ENCODE measurements at regions not wholly inside any gene's neighbourhood (a gene's known extent, or its start where the extent isn't known, plus 50 kb on each side); places are given as distances from the start of the nearest gene placed in this dataset.

DNA sequence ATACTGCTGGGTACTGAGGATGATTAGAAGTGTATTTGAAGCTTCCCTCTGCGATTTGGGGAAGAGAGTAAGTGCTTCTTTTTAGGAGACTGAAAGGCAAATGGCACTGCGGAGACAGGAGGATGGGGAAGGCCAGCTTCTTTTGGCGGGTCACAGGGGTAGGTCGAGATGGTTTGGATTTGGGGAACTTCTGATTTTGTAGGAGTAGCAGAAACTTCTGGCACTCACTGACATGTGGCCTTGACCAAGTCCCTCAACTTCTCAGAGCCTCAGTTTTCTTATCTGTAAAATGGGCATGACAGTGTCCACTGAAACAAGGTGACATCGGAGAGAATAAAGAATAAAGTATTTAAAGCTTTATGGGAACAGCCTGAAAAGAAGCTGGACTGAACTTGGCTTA lies 59.8 kb upstream of the WDR11 start:
- Mint-ChIP-seq H3K36me3 (ENCODE audit: insufficient read depth in 1 of 3, low read depth in 3 of 3) (no peaks in the 10 kb centered on the region), H3K4me3 (no peak overlapping the region), H3K9me3 (no peaks in the 10 kb centered on the region), H3K27ac (no peak overlapping the region), H3K4me1 (peaks cover 20 to 25% of the 10 kb centered on the region in 2 experiments), H3K27me3 (ENCODE audit: low read depth) (no peaks in the 10 kb centered on the region; the same call in 1 of the 2 replicates)
- no peak overlapping the region for H4K91ac ChIP-seq (ENCODE audit: insufficient read length, low read depth, low read length)
- H3K9me3 ChIP-seq (ENCODE audit: control insufficient read depth, low read depth, low read length): no peaks in the 10 kb centered on the region
- WGBS (ENCODE audit: extremely low coverage, insufficient read length, low lambda C conversion rate): no CpG with 5 or more reads among the region's 5 CpGs
- no peak overlapping the region for H2AFZ ChIP-seq (ENCODE audit: low read length)
- DNase-seq: no peak
- no peak overlapping the region for H3K9ac ChIP-seq (ENCODE audit: extremely low read depth, insufficient read length, low read length)
- no peak overlapping the region for H3K23ac ChIP-seq (ENCODE audit: insufficient read length, low read depth, low read length)
- H2BK15ac ChIP-seq (ENCODE audit: low read depth, low read length): no peak overlapping the region
- no peaks in the 10 kb centered on the region for H3K79me1 ChIP-seq (ENCODE audit: insufficient read depth, low read depth, low read length, poor library complexity, severe bottlenecking)
- H3K27me3 ChIP-seq (ENCODE audit: insufficient read depth, low read length): no peaks in the 10 kb centered on the region
- no peaks in the 10 kb centered on the region for H3K79me2 ChIP-seq (ENCODE audit: insufficient read depth, low read length)
- H2AK5ac ChIP-seq (ENCODE audit: insufficient read length, low read length): no peak overlapping the region
- no peak overlapping the region for H4K8ac ChIP-seq (replicated peaks; ENCODE audit: insufficient read length, low read depth, low read length)
- H2BK12ac ChIP-seq (ENCODE audit: insufficient read length, low read depth, low read length): no peak overlapping the region
- no peak overlapping the region for H3K4ac ChIP-seq (ENCODE audit: low read depth, low read length)
- H3K14ac ChIP-seq (ENCODE audit: insufficient read depth, low read length): no peak overlapping the region
- H3K23me2 ChIP-seq (ENCODE audit: insufficient read length, low read depth, low read length, poor library complexity, severe bottlenecking): no peaks in the 10 kb centered on the region
- no peak overlapping the region for H3K18ac ChIP-seq (ENCODE audit: insufficient read length, low read depth, low read length)
- no peak overlapping the region for H3K27ac ChIP-seq (ENCODE audit: insufficient read length, low read depth, low read length)
- TF ChIP-seq, protein P1, sequence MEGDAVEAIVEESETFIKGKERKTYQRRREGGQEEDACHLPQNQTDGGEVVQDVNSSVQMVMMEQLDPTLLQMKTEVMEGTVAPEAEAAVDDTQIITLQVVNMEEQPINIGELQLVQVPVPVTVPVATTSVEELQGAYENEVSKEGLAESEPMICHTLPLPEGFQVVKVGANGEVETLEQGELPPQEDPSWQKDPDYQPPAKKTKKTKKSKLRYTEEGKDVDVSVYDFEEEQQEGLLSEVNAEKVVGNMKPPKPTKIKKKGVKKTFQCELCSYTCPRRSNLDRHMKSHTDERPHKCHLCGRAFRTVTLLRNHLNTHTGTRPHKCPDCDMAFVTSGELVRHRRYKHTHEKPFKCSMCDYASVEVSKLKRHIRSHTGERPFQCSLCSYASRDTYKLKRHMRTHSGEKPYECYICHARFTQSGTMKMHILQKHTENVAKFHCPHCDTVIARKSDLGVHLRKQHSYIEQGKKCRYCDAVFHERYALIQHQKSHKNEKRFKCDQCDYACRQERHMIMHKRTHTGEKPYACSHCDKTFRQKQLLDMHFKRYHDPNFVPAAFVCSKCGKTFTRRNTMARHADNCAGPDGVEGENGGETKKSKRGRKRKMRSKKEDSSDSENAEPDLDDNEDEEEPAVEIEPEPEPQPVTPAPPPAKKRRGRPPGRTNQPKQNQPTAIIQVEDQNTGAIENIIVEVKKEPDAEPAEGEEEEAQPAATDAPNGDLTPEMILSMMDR (conservative IDR thresholded peaks at IDR 0.05): no peak
- no peak overlapping the region for H3K4me2 ChIP-seq (ENCODE audit: insufficient read depth, insufficient read length, low read length)
- H4K20me1 ChIP-seq (ENCODE audit: control insufficient read depth, insufficient read depth, insufficient read length): no peaks in the 10 kb centered on the region
- H2BK5ac ChIP-seq (ENCODE audit: insufficient read length, low read length): no peak overlapping the region
- H2BK120ac ChIP-seq (ENCODE audit: low read depth, low read length, poor library complexity, severe bottlenecking): no peak overlapping the region
- H4K5ac ChIP-seq (ENCODE audit: insufficient read length, low read depth, low read length): no peak overlapping the region
- H2BK20ac ChIP-seq (ENCODE audit: low read depth, low read length, poor library complexity, severe bottlenecking): no peak overlapping the region
- no peaks in the 10 kb centered on the region for H3K4me1 ChIP-seq (ENCODE audit: insufficient read depth, low read length)
- H3T11ph ChIP-seq (ENCODE audit: low read length): no peak overlapping the region
- no peak overlapping the region for H3K56ac ChIP-seq (ENCODE audit: insufficient read length, low read depth, low read length)

All from H9 (cell line).